ENCODE measurements at regions not wholly inside any gene's neighbourhood (a gene's known extent, or its start where the extent isn't known, plus 50 kb on each side); places are given as distances from the start of the nearest gene placed in this dataset.

DNA sequence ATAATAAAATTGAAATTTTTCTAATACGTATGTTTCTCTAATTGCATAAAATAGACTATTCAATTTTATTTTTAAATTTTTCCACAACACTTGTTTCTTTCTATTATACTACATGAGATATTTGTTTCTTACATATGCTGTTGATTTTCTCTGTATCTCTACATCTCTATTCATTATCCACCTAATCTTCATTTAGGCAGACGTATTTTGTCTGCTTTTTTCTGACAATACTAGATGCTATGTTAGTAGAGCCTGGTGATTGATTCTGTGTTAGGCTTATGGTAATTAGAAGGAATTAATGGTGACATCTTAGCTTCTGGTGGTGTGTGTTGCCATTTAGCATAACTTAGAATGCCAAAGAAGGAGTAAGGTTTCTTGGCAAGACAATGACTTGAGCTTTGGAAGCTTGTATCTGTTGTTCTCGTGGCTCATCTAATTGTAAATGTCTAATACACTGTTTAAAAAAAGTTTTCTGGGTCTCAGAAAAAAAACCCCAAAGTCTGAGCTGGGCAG is 1610.7 kb upstream of the PCDH20 start:
- H3K4me3 ChIP-seq (ENCODE audit: low read length) = no peak overlapping the region
- H3K4me1 ChIP-seq (ENCODE audit: control insufficient read depth, insufficient read depth, low read length) = no peaks in the 10 kb centered on the region
- no peaks in the 10 kb centered on the region for H3K27me3 ChIP-seq (ENCODE audit: control insufficient read depth, insufficient read depth, low read length)
- no peaks in the 10 kb centered on the region for H3K9me3 ChIP-seq (replicated peaks; ENCODE audit: low read length)
- H3K36me3 ChIP-seq (ENCODE audit: insufficient read depth, low read length) = no peaks in the 10 kb centered on the region
- H3K9ac ChIP-seq (ENCODE audit: low read depth, low read length) = no peak overlapping the region
- no peak overlapping the region for H3K4me2 ChIP-seq (ENCODE audit: low read length)

DNA sequence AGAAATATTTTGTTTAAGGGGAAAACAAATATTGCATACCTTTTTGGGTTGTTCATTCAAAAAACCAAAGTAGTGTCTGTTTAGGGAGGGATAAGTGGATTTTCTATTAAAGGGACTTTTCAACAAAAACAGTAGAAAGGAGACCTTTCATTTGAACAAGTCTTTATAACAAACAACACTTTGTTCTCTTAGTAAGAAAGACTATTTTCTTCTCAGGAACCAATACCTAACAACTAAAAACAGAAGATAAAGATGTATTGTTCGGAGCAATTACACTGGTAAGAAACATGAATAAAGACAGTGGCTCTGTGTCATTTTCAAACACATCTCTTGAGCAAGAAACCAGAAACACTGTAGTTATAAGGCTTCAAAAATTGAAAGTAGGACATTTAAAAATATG is 1610.1 kb upstream of the PCDH20 start:
- Histone ChIP-seq H3K27me3 (ENCODE audit: control insufficient read depth, insufficient read depth, low read length) (no peaks in the 10 kb centered on the region), H3K9ac (ENCODE audit: low read depth, low read length) (no peak overlapping the region)

DNA sequence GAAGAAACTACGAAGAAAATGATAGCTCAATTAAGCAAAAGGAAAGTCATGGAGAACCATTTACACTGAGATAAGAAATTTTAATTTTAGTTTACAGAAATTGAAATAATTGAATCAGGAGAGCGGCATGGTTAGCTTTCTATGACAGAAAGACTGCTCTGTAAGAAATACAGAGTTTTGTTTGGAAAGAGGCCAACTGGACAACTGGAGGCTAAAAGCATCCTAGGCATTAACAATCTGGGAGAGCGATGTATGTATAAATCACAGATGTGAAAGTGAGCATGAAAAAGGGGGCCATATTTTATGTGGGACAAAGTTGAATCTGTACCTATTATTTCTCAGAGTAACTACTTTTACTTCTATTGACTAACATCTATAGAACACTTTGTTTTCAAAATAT is 1608.8 kb upstream of the PCDH20 start:
- no peaks in the 10 kb centered on the region for H3K36me3 ChIP-seq (ENCODE audit: insufficient read depth, low read length)
- no peaks in the 10 kb centered on the region for H3K27me3 ChIP-seq (ENCODE audit: control insufficient read depth, insufficient read depth, low read length)
- no peak overlapping the region for H3K4me3 ChIP-seq (ENCODE audit: low read length)
- H3K4me1 ChIP-seq (ENCODE audit: control insufficient read depth, insufficient read depth, low read length) = no peaks in the 10 kb centered on the region
- H3K4me2 ChIP-seq (ENCODE audit: low read length) = no peak overlapping the region
- H3K9ac ChIP-seq (ENCODE audit: low read depth, low read length) = no peak overlapping the region
- no peaks in the 10 kb centered on the region for H3K9me3 ChIP-seq (replicated peaks; ENCODE audit: low read length)

More for the DNA sequence above, 1610.1 kb upstream of the PCDH20 start:
- H3K4me3 ChIP-seq (ENCODE audit: low read length) = no peak overlapping the region
- no peak overlapping the region for H3K4me2 ChIP-seq (ENCODE audit: low read length)
- H3K36me3 ChIP-seq (ENCODE audit: insufficient read depth, low read length) = no peaks in the 10 kb centered on the region
- no peaks in the 10 kb centered on the region for H3K4me1 ChIP-seq (ENCODE audit: control insufficient read depth, insufficient read depth, low read length)
- H3K9me3 ChIP-seq (replicated peaks; ENCODE audit: low read length) = no peaks in the 10 kb centered on the region

DNA sequence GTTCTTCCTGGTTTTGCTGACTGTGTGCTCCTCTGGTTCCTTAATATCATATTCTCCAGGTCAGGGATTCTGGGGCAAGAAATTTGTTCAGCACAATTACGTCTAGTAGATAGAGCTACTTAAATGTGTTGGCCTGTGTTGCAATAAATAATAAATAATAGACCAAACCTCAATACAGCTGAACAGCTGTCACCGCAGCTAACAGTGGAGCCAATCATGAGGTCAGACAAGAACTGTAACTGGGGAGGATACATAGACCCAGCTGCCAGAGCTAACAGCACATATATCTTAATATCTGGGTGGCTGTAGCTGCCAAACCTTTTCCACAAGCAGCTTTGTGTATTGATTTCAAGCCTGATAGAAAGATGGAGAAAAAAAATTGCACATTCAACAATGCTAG is 1596.3 kb upstream of the PCDH20 start:
- Histone ChIP-seq H3K4me3 (ENCODE audit: low read length) (no peak overlapping the region), H3K4me1 (ENCODE audit: control insufficient read depth, insufficient read depth, low read length) (no peaks in the 10 kb centered on the region), H3K9me3 (replicated peaks; ENCODE audit: low read length) (peaks cover 12% of the 10 kb centered on the region), H3K36me3 (ENCODE audit: insufficient read depth, low read length) (no peaks in the 10 kb centered on the region), H3K27me3 (ENCODE audit: control insufficient read depth, insufficient read depth, low read length) (no peaks in the 10 kb centered on the region), H3K4me2 (ENCODE audit: low read length) (no peak overlapping the region), H3K9ac (ENCODE audit: low read depth, low read length) (no peak overlapping the region)

DNA sequence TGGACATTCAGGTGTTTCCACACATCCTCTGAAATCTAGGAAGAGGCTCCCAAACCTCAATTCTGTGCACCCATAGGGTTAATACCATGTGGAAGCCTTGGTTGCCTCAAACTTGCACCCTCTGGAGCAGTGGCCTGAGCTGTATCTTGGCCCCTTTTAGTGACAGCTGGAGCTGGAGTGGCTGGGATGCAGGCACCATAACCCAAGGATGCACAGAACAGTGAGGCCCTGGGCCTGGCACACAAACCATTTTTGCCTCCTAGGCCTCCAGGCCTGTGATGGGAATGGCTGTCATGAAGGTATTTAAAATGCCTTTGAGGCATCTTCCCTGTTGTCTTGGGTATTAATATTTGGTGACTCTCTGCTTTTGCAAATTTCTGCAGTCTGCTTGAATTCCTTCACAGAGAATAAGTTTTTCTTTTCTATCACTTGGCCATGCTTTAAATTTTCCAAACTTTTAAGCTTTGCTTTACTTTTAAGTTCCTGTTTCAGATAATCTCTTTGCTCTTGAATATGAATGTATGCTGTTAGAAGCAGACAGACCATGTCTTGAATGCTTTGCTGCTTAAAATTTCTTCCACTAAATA is 1594.5 kb upstream of the PCDH20 start:
- H3K4me3 ChIP-seq (ENCODE audit: low read length) = no peak overlapping the region
- H3K9me3 ChIP-seq (replicated peaks; ENCODE audit: low read length) = peaks cover 9% of the 10 kb centered on the region
- H3K36me3 ChIP-seq (ENCODE audit: insufficient read depth, low read length) = no peaks in the 10 kb centered on the region
- no peak overlapping the region for H3K9ac ChIP-seq (ENCODE audit: low read depth, low read length)
- no peaks in the 10 kb centered on the region for H3K4me1 ChIP-seq (ENCODE audit: control insufficient read depth, insufficient read depth, low read length)
- H3K4me2 ChIP-seq (ENCODE audit: low read length) = no peak overlapping the region
- no peaks in the 10 kb centered on the region for H3K27me3 ChIP-seq (ENCODE audit: control insufficient read depth, insufficient read depth, low read length)

DNA sequence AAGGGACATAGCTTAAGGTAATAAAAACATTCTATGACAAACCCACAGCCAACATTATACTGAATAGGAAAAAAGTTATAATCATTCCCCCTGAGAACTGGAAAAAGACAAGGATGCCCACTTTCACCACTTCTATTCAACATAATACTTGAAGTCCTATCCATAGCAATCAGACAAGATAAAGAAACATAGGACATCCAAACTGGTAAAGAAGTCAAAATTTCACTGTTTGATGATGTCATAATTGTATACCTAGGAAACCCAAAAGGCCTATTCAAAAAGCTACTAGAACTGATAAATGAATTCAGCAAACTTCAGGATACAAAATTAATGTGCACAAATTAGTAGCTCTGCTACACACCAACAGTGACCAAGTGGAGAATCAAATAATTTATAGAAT is 1590.0 kb upstream of the PCDH20 start:
- no peaks in the 10 kb centered on the region for H3K4me1 ChIP-seq (ENCODE audit: control insufficient read depth, insufficient read depth, low read length)
- H3K36me3 ChIP-seq (ENCODE audit: insufficient read depth, low read length) = no peaks in the 10 kb centered on the region
- no peaks in the 10 kb centered on the region for H3K27me3 ChIP-seq (ENCODE audit: control insufficient read depth, insufficient read depth, low read length)
- no peak overlapping the region for H3K9ac ChIP-seq (ENCODE audit: low read depth, low read length)
- peaks cover 11% of the 10 kb centered on the region for H3K9me3 ChIP-seq (replicated peaks; ENCODE audit: low read length)
- H3K4me2 ChIP-seq (ENCODE audit: low read length) = no peak overlapping the region
- H3K4me3 ChIP-seq (ENCODE audit: low read length) = no peak overlapping the region

DNA sequence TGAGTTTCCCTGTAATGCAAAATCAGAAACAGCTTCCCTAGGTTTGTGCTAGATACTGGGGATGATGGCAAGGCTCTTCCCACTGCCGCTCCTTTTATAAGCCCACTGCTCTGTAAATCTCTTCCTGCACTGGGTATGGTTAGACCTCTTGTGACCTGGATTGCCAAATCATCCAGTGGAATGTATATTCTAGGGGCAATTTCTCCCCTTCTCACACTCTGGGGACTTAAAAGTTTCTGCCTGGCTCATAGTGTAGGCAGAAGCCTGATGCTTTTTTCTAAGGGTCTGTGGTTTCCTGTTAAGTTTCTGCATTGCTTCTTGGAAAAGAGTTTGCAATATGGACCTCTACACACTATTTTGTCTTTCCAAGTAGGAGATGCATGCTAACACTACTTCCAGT is 1582.0 kb upstream of the PCDH20 start:
- H3K27me3 ChIP-seq (ENCODE audit: control insufficient read depth, insufficient read depth, low read length) = no peaks in the 10 kb centered on the region
- no peak overlapping the region for H3K4me3 ChIP-seq (ENCODE audit: low read length)
- H3K4me2 ChIP-seq (ENCODE audit: low read length) = no peak overlapping the region
- no peaks in the 10 kb centered on the region for H3K4me1 ChIP-seq (ENCODE audit: control insufficient read depth, insufficient read depth, low read length)
- no peak overlapping the region for H3K9ac ChIP-seq (ENCODE audit: low read depth, low read length)
- H3K36me3 ChIP-seq (ENCODE audit: insufficient read depth, low read length) = no peaks in the 10 kb centered on the region
- peaks cover 16% of the 10 kb centered on the region for H3K9me3 ChIP-seq (replicated peaks; ENCODE audit: low read length)

DNA sequence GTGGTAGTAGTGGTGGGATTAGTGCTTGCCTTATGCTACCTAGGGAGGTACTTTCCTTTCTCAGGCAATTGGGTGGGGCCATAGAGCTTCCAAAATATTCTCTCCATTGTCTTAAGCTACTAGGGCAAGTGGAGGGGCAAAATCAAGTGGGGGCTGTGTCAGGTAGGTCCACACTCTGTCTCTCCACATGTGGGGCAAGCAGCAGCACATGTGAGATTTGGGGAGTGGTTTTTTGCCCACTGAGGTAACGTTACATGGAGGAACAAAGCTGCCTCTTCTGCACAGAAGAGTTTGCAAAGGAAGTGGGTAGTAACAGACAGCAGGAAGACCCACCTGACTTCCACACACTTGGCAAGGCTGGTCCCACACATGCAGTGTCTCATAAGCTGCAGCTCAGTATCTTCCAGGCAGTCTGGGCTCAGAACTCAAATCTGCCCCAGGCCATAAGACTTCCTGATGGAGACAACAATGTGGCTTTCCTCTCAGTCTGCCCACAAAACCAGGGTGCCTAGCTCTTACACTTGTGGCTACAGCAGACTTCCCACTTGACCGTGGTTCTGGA is 1581.5 kb upstream of the PCDH20 start:
- H3K4me3 ChIP-seq (ENCODE audit: low read length) = no peak overlapping the region
- no peak overlapping the region for H3K4me2 ChIP-seq (ENCODE audit: low read length)
- H3K36me3 ChIP-seq (ENCODE audit: insufficient read depth, low read length) = no peaks in the 10 kb centered on the region
- no peaks in the 10 kb centered on the region for H3K4me1 ChIP-seq (ENCODE audit: control insufficient read depth, insufficient read depth, low read length)
- H3K27me3 ChIP-seq (ENCODE audit: control insufficient read depth, insufficient read depth, low read length) = no peaks in the 10 kb centered on the region
- H3K9ac ChIP-seq (ENCODE audit: low read depth, low read length) = no peak overlapping the region
- peaks cover 16% of the 10 kb centered on the region for H3K9me3 ChIP-seq (replicated peaks; ENCODE audit: low read length)

DNA sequence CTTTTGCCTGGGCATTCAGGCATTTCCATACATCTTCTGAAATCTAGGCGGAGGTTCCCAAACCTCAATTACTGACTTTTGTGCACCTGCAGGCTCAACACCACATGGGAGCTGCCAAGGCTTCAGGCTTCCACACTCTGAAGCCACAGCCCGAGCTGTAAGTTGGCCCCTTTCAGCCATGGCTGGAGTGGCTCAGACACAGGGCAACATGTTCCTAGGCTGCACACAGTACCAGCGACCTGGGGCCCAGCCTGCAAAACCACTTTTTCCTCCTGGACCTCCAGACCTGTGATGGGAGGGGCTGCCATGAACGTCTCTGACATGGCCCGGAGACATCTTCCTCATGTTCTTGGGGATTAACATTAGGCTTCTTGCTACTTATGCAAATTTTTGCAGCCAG is 1558.2 kb upstream of the PCDH20 start:
- Histone ChIP-seq H3K4me1 (ENCODE audit: control insufficient read depth, insufficient read depth, low read length) (no peaks in the 10 kb centered on the region), H3K4me2 (ENCODE audit: low read length) (no peak overlapping the region)

DNA sequence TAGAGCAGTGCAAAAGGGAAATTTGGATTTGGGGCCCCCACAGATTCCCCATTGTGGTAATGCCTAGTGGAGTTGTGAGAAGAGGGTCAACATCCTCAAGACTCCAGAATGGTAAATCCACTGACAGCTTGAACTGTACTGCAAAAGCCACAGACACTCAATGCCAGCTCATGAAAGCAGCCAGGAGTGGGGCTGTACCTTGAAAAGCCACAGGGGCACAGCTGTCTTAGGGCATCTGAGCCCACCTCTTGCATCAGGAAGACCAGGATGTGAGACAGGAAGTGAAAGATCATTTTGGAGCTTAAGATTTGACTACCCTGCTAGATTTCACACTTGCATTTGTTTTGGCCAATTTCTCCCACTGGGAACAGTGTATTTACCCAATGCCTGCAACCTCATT is 1548.9 kb upstream of the PCDH20 start:
- no peaks in the 10 kb centered on the region for H3K4me1 ChIP-seq (ENCODE audit: control insufficient read depth, insufficient read depth, low read length)
- no peaks in the 10 kb centered on the region for H3K27me3 ChIP-seq (ENCODE audit: control insufficient read depth, insufficient read depth, low read length)
- no peak overlapping the region for H3K9ac ChIP-seq (ENCODE audit: low read depth, low read length)
- no peaks in the 10 kb centered on the region for H3K9me3 ChIP-seq (replicated peaks; ENCODE audit: low read length)
- H3K4me2 ChIP-seq (ENCODE audit: low read length) = no peak overlapping the region
- H3K36me3 ChIP-seq (ENCODE audit: insufficient read depth, low read length) = no peaks in the 10 kb centered on the region
- no peak overlapping the region for H3K4me3 ChIP-seq (ENCODE audit: low read length)

More for the DNA sequence above, 1558.2 kb upstream of the PCDH20 start:
- H3K36me3 ChIP-seq (ENCODE audit: insufficient read depth, low read length) = no peaks in the 10 kb centered on the region
- H3K27me3 ChIP-seq (ENCODE audit: control insufficient read depth, insufficient read depth, low read length) = no peaks in the 10 kb centered on the region
- no peak overlapping the region for H3K9ac ChIP-seq (ENCODE audit: low read depth, low read length)
- H3K9me3 ChIP-seq (replicated peaks; ENCODE audit: low read length) = no peaks in the 10 kb centered on the region
- H3K4me3 ChIP-seq (ENCODE audit: low read length) = no peak overlapping the region

DNA sequence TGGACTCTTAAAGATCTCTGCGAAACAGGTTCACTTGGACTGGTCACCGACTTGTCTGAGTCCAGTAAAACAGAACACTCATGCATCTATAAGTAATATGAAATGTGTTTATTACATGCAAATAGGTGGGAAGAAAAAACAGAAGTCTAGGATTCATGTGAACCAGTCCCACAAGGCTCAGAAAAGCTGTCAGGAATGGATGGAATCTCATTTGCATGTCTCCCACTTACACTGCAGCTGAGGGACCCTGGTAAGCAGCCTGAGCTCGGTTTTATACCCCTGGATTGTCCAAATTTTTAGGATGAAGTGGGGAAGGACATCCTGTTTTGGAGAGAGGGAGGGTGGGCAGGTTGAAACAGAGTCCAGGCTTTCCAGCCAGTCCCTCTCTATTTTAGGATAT is 1545.1 kb upstream of the PCDH20 start:
- H3K27me3 ChIP-seq (ENCODE audit: control insufficient read depth, insufficient read depth, low read length) = no peaks in the 10 kb centered on the region
- H3K9me3 ChIP-seq (replicated peaks; ENCODE audit: low read length) = no peaks in the 10 kb centered on the region
- H3K4me2 ChIP-seq (ENCODE audit: low read length) = no peak overlapping the region
- H3K4me1 ChIP-seq (ENCODE audit: control insufficient read depth, insufficient read depth, low read length) = no peaks in the 10 kb centered on the region
- H3K4me3 ChIP-seq (ENCODE audit: low read length) = no peak overlapping the region
- no peak overlapping the region for H3K9ac ChIP-seq (ENCODE audit: low read depth, low read length)
- H3K36me3 ChIP-seq (ENCODE audit: insufficient read depth, low read length) = no peaks in the 10 kb centered on the region

DNA sequence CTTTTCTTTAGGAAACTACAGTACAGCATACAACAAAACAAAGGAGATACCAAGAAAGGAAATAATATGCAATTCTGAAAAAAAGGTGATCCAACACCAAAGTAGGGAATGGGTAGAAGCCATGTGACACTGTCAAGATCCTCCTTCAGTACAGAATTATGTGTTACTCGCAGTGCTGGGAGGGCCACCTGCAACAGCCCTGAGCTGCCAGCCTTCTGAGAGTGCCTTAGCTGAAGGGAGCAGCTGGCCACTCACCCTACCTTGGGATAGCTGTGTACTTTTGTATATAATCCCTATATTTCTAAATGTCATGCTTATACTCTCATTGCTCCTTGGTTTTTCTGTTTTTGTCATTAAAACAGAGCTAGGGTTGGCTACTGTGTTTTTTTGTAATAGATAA is 1518.2 kb upstream of the PCDH20 start:
- H3K9me3 ChIP-seq (replicated peaks; ENCODE audit: low read length) = no peaks in the 10 kb centered on the region
- H3K4me3 ChIP-seq (ENCODE audit: low read length) = no peak overlapping the region

More for the DNA sequence above, 1518.2 kb upstream of the PCDH20 start:
- no peaks in the 10 kb centered on the region for H3K36me3 ChIP-seq (ENCODE audit: insufficient read depth, low read length)
- H3K9ac ChIP-seq (ENCODE audit: low read depth, low read length) = no peak overlapping the region
- no peaks in the 10 kb centered on the region for H3K27me3 ChIP-seq (ENCODE audit: control insufficient read depth, insufficient read depth, low read length)
- no peaks in the 10 kb centered on the region for H3K4me1 ChIP-seq (ENCODE audit: control insufficient read depth, insufficient read depth, low read length)
- no peak overlapping the region for H3K4me2 ChIP-seq (ENCODE audit: low read length)

All from skeletal muscle satellite cell (primary cell).